ENCODE measurements at regions not wholly inside any gene's neighbourhood (a gene's known extent, or its start where the extent isn't known, plus 50 kb on each side); places are given as distances from the start of the nearest gene placed in this dataset.

DNA sequence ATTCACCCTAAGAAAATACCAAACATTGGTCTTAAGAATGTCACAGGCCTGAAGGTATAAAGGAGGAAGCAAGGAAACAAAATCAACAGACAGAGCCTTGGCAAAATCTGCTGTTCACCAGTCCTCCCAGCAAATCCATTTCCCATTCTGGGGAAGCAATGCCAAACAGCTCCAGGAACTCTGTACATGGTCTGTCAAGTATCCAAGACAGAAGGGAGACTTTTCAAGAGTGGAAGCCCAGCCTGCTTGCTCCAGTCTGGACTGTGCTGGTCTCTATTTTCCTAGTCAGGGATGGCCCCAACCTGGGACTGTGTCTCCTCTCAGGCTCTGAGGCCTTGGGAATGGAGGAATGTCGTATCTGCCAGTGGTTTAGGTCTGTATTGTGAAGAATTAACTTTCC lies 251.5 kb downstream of the DAD1 start:
- TF ChIP-seq, protein P1, sequence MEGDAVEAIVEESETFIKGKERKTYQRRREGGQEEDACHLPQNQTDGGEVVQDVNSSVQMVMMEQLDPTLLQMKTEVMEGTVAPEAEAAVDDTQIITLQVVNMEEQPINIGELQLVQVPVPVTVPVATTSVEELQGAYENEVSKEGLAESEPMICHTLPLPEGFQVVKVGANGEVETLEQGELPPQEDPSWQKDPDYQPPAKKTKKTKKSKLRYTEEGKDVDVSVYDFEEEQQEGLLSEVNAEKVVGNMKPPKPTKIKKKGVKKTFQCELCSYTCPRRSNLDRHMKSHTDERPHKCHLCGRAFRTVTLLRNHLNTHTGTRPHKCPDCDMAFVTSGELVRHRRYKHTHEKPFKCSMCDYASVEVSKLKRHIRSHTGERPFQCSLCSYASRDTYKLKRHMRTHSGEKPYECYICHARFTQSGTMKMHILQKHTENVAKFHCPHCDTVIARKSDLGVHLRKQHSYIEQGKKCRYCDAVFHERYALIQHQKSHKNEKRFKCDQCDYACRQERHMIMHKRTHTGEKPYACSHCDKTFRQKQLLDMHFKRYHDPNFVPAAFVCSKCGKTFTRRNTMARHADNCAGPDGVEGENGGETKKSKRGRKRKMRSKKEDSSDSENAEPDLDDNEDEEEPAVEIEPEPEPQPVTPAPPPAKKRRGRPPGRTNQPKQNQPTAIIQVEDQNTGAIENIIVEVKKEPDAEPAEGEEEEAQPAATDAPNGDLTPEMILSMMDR (conservative IDR thresholded peaks at IDR 0.05): no peak
- no peak overlapping the region for H3K27ac Mint-ChIP-seq (ENCODE audit: unreplicated experiment)
- no peak for DNase-seq (ENCODE audit: low read depth, low spot score)
- H3K27me3 Mint-ChIP-seq (ENCODE audit: low read depth): no peaks in the 10 kb centered on the region
- no peaks in the 10 kb centered on the region for H3K36me3 Mint-ChIP-seq (ENCODE audit: low read depth)
- H3K9me3 Mint-ChIP-seq: no peaks in the 10 kb centered on the region
- H3K4me3 Mint-ChIP-seq: no peak overlapping the region
- peaks cover 24% of the 10 kb centered on the region for H3K4me1 Mint-ChIP-seq

- H3K36me3 Mint-ChIP-seq (ENCODE audit: low read depth): no peaks in the 10 kb centered on the region
- H3K4me3 Mint-ChIP-seq: no peak overlapping the region
- peaks cover 27% of the 10 kb centered on the region for H3K4me1 Mint-ChIP-seq
- H3K27me3 Mint-ChIP-seq (ENCODE audit: low read depth): no peaks in the 10 kb centered on the region
- H3K27ac Mint-ChIP-seq (ENCODE audit: unreplicated experiment): no peak overlapping the region
- TF ChIP-seq, protein P1 (conservative IDR thresholded peaks at IDR 0.05): no peak
- DNase-seq (ENCODE audit: low read depth, low spot score): no peak
- no peaks in the 10 kb centered on the region for H3K9me3 Mint-ChIP-seq
These were observed 253.0 kb downstream of the DAD1 start for GRCh38 chr14:22336031-22336430.

DNA sequence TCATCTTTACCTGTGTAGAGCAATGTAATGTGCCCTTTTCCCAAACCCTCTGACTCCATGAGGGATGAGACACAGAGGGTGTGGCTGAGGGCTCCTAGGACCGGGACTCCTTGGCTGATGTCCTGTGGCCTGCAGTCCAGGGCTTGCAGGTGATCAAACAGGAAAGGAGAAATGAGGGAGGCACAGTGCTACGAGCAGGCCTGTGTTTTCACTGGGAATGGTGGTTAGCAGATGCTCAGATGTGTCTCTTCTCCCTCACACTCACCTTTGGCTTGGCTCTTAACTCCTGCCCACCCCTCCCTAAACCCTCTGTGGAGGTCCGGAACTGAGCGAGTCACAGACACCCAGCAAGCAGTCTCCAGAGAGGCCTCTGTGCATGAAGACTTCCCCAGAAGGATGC lies 254.4 kb downstream of the DAD1 start:
- Mint-ChIP-seq H3K27me3 (ENCODE audit: low read depth) (no peaks in the 10 kb centered on the region), H3K27ac (ENCODE audit: unreplicated experiment) (no peak overlapping the region), H3K4me1 (peaks cover 27% of the 10 kb centered on the region), H3K9me3 (peaks cover 3% of the 10 kb centered on the region), H3K4me3 (no peak overlapping the region), H3K36me3 (ENCODE audit: low read depth) (peaks cover 4% of the 10 kb centered on the region)
- no peak for DNase-seq (ENCODE audit: low read depth, low spot score)
- TF ChIP-seq, protein P1 (conservative IDR thresholded peaks at IDR 0.05): no peak

- H3K36me3 Mint-ChIP-seq (ENCODE audit: low read depth): peaks cover 4% of the 10 kb centered on the region
- H3K9me3 Mint-ChIP-seq: peaks cover 4% of the 10 kb centered on the region
- H3K27ac Mint-ChIP-seq (ENCODE audit: unreplicated experiment): no peak overlapping the region
- no peaks in the 10 kb centered on the region for H3K27me3 Mint-ChIP-seq (ENCODE audit: low read depth)
- H3K4me3 Mint-ChIP-seq: no peak overlapping the region
- peaks cover 27% of the 10 kb centered on the region for H3K4me1 Mint-ChIP-seq
- no peak for DNase-seq (ENCODE audit: low read depth, low spot score)
- TF ChIP-seq, protein P1 (conservative IDR thresholded peaks at IDR 0.05): no peak
These were observed 254.8 kb downstream of the DAD1 start for GRCh38 chr14:22334275-22334577.

GRCh38 chr14:22333422-22334274 lies 255.4 kb downstream of the DAD1 start:
- TF ChIP-seq, protein P1 (conservative IDR thresholded peaks at IDR 0.05): no peak
- Mint-ChIP-seq H3K4me1 (peaks cover 27% of the 10 kb centered on the region), H3K27ac (ENCODE audit: unreplicated experiment) (no peak overlapping the region), H3K27me3 (ENCODE audit: low read depth) (no peaks in the 10 kb centered on the region), H3K4me3 (no peak overlapping the region), H3K36me3 (ENCODE audit: low read depth) (peaks cover 8% of the 10 kb centered on the region), H3K9me3 (peaks cover 7% of the 10 kb centered on the region)
- no peak for DNase-seq (ENCODE audit: low read depth, low spot score)

Data from neural crest cell (in vitro differentiated cells).